Ectodermal cell (in vitro differentiated cells): ENCODE measurements at regions not wholly inside any gene's neighbourhood (a gene's known extent, or its start where the extent isn't known, plus 50 kb on each side); places are given as distances from the start of the nearest gene placed in this dataset.

Source experiments
- H3K27ac ChIP-seq: 2 replicates; pipeline ENCODE4 v1.7.0; 2013; ENCODE audit warnings: mild to moderate bottlenecking, low read depth, low read length; ENCODE audit not compliant: insufficient read depth, poor library complexity, severe bottlenecking
- H3K27me3 ChIP-seq: 2 replicates; pipeline ENCODE4 v1.7.0; 2013; ENCODE audit warnings: mild to moderate bottlenecking, low read length; ENCODE audit not compliant: insufficient read depth, control insufficient read depth, poor library complexity, severe bottlenecking
- H3K36me3 ChIP-seq: one replicate; pipeline ENCODE4 v1.7.0; 2013; ENCODE audit warnings: low read length; ENCODE audit not compliant: control insufficient read depth, insufficient read depth
- H3K4me1 ChIP-seq: one replicate; pipeline ENCODE4 v1.7.0; 2013; ENCODE audit warnings: low read length; ENCODE audit not compliant: control insufficient read depth, insufficient read depth
- H3K4me3 ChIP-seq: 2 replicates; pipeline ENCODE4 v1.7.0; 2013; ENCODE audit warnings: low read depth, low read length, control low read depth; ENCODE audit not compliant: insufficient read depth
- H3K9me3 ChIP-seq: 2 replicates; pipeline ENCODE4 v1.7.0; 2013; ENCODE audit warnings: mild to moderate bottlenecking, low read length, moderate library complexity; ENCODE audit not compliant: control insufficient read depth
- WGBS, 2 experiments: methylation state at CpG; one replicate each; pipeline ENCODE4 v1.1.7; 2013; ENCODE audit warnings: missing lambda C conversion rate in 2 of 2; 5-methylcytosine and 5-hydroxymethylcytosine counted together

DNA sequence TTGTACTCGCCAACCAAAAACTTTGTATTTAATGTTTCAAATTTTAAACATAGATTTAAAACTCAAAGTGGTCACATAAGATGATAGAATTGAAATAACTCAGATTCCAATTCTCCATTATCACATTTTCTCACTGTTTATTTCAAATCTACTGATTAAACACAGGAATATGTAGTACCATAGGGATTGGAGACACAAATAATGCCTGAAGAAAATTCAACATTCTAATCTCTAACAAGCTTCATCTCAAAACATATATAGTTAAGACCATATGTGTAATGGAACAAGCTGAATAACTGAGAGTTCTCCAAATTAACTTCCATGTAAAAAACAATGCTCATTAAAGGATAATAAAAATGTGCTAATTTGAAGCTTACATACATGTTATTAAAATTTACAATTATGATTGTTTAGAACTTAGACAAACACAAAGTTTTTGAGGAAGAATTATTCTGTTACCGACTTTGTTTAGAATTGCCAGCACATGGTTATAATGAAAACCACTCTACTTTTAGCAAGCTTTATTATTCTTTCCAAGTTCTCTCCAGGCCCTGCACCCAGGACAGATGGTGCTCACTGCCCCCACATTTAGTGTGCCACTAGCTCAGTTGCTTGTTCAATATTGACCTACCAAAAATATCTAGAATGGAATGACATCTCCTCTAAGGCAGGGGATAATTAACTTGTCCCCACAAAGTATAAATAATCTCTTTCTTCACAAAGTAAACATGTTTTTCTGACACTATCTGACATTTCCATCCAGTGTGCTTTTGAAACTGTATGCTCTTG, 467.2 kb downstream of the TTLL7 start:
- 95 to 100% methylated on average over 1 of the region's 2 CpGs for WGBS, 2 experiments
- no peaks in the 10 kb centered on the region for H3K4me1 ChIP-seq

DNA sequence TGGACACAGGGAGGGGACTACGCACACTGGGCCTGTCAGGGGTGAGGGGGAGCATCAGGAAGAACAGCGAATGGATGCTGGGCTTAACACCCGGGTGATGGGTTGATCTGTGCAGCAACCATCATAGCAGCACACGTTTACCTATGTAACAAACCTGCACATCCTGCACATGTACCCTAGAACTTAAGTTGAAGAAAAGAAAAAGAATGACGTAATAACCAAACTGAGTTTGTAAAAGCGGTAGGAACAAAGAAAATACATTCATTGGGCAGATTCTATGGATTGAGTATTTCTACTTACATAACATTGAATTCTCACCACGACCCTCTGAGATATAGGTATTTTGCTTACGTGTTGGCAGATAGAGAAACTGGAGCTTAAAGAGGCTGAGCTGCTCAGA, 468.4 kb downstream of the TTLL7 start:
- no peaks in the 10 kb centered on the region for H3K9me3 ChIP-seq
- H3K4me3 ChIP-seq, result no peak overlapping the region
- H3K36me3 ChIP-seq, result no peaks in the 10 kb centered on the region
- no peaks in the 10 kb centered on the region for H3K27me3 ChIP-seq
- WGBS, 2 experiments, result 94 to 95% methylated on average over 6 to 8 of the region's 8 CpGs
- no peaks in the 10 kb centered on the region for H3K4me1 ChIP-seq
- H3K27ac ChIP-seq, result no peak overlapping the region

More for the DNA sequence above, 467.2 kb downstream of the TTLL7 start:
- H3K9me3 ChIP-seq, result no peaks in the 10 kb centered on the region
- H3K36me3 ChIP-seq, result no peaks in the 10 kb centered on the region
- H3K27ac ChIP-seq, result no peak overlapping the region
- H3K27me3 ChIP-seq, result no peaks in the 10 kb centered on the region
- no peak overlapping the region for H3K4me3 ChIP-seq

DNA sequence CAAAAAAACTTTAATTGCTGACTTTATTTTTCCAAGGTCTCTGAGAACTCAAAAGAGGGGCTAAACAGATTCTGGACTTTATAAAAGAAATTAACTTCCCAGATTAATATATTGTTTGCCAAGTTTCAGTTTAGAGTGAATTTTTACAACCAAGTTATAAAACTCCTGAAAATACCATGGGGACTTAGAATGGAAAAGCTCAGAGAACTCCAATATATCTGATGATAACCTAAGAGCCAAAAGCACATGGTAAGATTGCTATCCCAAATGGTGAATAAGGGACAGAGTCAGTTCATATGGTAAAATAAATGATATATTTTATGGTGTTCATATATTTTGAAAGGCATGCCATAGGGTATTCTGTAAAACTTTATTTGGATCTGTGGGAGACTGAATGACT, 470.9 kb downstream of the TTLL7 start:
- no peak overlapping the region for H3K4me3 ChIP-seq

DNA sequence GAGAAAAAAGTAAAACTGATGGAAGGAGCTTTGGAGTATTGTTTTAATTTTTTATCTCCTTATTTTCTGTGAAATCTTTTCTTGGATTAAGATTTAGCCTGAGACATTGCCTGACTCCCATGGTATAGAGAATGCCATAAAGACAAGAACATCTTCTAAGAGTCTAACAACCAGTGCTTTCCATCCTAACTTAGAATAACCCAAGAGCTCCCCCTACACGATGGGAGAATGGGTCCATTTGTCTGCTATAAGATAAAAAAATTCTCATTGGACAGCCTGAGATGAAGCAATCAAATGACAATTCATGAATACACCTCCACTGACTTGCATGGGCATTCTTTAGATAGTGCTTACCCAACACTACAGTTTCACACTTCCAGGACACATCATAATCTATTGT, 478.1 kb downstream of the TTLL7 start:
- H3K4me1 ChIP-seq, result no peaks in the 10 kb centered on the region
- no peaks in the 10 kb centered on the region for H3K27me3 ChIP-seq
- H3K27ac ChIP-seq, result no peak overlapping the region
- H3K4me3 ChIP-seq, result no peak overlapping the region
- 64 to 77% methylated on average over 1 of the region's 1 CpG for WGBS, 2 experiments
- no peaks in the 10 kb centered on the region for H3K9me3 ChIP-seq
- no peaks in the 10 kb centered on the region for H3K36me3 ChIP-seq

More for the DNA sequence above, 470.9 kb downstream of the TTLL7 start:
- H3K4me1 ChIP-seq, result no peaks in the 10 kb centered on the region
- no peak overlapping the region for H3K27ac ChIP-seq
- H3K27me3 ChIP-seq, result no peaks in the 10 kb centered on the region
- no peaks in the 10 kb centered on the region for H3K9me3 ChIP-seq
- H3K36me3 ChIP-seq, result no peaks in the 10 kb centered on the region

DNA sequence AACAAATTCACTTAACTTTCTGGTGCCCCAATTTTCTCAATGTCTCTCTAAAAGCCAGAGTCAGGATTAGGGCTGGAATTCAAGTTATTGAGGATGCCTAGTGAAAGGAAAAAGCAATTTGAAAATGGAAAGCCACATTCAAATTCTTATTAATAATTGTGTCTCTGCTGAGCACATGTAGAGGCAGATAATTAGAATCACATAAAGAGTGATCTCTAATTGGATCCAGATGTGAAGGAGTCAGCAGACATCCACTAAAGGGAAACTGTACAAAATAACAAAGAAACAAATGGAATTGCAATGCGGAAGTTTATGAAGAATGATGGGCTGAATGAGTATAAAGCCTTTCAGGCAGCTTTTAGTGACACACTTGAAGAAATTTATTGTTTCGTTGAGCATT, 482.6 kb downstream of the TTLL7 start:
- no peak overlapping the region for H3K27ac ChIP-seq
- H3K27me3 ChIP-seq, result no peaks in the 10 kb centered on the region
- 95% methylated on average over 2 of the region's 2 CpGs for WGBS, 2 experiments
- no peaks in the 10 kb centered on the region for H3K36me3 ChIP-seq
- H3K9me3 ChIP-seq, result no peaks in the 10 kb centered on the region
- no peak overlapping the region for H3K4me3 ChIP-seq
- no peaks in the 10 kb centered on the region for H3K4me1 ChIP-seq

DNA sequence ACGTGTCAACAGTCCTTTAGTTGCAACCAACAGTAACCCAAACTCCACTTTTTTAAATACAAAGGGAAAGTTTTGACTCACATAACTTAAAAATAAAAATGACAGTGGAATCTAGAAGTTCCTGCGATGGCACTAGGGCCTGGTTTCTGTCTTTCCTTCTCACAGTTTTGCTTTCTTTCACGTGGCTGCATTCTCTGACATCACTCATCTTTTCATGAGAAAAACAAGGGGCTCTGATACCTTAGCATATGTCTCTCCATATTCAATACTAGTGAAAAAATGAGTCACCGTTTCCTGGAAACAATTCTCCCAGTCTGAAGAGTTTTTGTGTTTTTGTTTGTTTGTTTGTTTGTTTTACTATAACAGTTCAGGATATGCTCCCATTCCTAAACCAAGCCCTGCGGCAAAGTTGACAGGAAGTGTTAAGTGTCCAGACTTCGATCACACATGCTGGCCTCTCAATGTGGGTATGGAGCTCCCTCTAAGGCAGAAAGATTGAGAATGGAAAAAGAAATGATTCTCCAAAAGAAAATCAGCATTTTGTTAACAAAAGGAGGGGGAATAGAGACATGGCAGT, 483.3 kb downstream of the TTLL7 start:
- no peaks in the 10 kb centered on the region for H3K36me3 ChIP-seq
- H3K9me3 ChIP-seq, result no peaks in the 10 kb centered on the region
- WGBS, 2 experiments, result 90 to 94% methylated on average over 4 to 6 of the region's 6 CpGs
- no peak overlapping the region for H3K4me3 ChIP-seq
- H3K27ac ChIP-seq, result no peak overlapping the region
- H3K4me1 ChIP-seq, result no peaks in the 10 kb centered on the region
- no peaks in the 10 kb centered on the region for H3K27me3 ChIP-seq

DNA sequence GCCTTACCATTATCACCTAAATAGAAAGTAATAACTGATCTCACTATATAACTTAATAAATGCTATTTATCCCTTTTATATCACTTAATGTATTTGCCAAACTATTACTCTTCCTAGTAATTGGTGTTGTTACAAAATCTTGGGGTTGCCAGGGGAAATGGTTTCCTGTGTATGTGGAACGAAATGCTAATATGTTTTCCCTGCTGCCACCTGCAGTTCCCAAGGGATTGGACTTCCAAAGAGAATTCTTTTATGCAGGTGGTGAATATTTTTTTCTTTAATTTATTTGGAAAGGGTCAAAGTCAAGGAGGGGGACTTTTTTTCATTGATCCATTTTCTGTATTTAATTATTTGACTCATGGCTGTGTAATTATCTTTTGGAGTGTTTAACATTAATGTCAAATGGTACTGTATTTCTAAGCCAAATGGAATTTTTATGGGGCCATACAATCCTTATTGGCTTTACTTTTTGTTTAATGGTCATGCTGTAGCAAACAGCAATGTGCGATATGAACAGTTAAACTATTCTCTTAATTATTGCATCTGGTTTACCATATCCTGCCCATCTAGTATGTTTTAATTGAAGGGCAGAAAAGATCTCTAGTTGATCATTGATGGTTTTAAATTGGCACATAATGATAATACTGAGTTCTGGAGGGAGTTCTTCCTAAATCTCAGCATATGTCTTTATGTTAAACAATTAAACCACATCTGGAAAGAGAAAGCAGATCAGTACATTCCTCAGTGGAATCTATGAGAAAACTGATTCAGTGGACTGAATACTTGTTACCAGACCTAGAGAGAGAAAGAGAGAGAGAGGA, 486.3 kb downstream of the TTLL7 start:
- WGBS, 2 experiments, result 96 to 98% methylated on average over 2 of the region's 2 CpGs
- no peak overlapping the region for H3K27ac ChIP-seq
- no peaks in the 10 kb centered on the region for H3K27me3 ChIP-seq
- no peaks in the 10 kb centered on the region for H3K4me1 ChIP-seq
- no peaks in the 10 kb centered on the region for H3K9me3 ChIP-seq
- H3K4me3 ChIP-seq, result no peak overlapping the region
- H3K36me3 ChIP-seq, result no peaks in the 10 kb centered on the region

DNA sequence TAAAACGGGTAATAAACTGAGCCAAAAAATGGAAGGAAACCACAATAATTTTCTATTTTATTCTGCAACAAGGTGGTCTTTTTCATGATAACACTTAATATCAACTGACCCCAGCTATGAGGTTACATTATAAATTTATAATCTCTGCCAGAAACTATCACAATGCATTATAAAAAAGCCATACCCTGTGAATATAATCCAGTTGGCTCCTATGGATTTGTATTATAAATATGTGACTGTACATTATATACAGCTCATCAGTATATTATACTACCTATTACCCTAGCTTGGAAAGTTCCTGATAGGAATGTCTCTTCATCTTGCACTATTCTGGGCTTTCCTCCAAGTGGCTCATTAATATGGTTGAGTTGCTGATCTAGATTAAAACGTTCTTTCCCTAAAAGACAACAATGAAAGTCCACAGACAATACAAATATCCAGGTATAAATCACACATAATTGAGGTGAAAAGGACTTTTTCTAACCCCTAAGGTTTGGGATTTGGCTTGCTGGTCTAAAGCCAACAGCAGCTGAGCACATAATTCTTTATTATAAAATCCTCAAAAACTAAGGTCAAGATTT, 487.7 kb downstream of the TTLL7 start:
- Histone ChIP-seq H3K9me3 (no peaks in the 10 kb centered on the region), H3K27me3 (no peaks in the 10 kb centered on the region), H3K4me1 (no peaks in the 10 kb centered on the region), H3K27ac (no peak overlapping the region), H3K4me3 (no peak overlapping the region), H3K36me3 (no peaks in the 10 kb centered on the region)
- WGBS, 2 experiments, result 88 to 97% methylated on average over 1 to 2 of the region's 2 CpGs

DNA sequence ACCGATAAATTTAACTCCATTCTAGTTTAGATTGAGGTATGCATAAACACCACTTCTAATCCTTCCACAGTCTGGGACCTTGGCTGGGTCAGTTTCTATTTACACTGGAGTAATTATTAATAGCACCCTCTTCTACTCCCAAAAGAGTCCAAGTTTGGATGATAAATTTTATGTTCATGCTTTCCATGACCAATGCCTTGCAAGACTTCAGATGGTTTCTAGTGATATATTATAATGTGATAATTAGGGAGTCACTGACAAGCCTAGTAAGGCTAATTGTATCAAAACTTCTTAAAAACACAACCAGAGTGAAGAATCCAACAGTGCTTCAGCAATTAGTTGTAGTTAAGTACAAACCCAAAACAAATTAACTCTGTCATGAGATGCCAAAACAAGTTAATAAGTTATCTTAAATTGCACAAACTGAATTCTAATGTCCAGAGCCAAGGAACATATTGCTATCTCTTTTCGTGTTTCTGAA, 489.6 kb downstream of the TTLL7 start:
- no peaks in the 10 kb centered on the region for H3K4me1 ChIP-seq
- no peak overlapping the region for H3K27ac ChIP-seq
- no peak overlapping the region for H3K4me3 ChIP-seq
- no peaks in the 10 kb centered on the region for H3K27me3 ChIP-seq
- no peaks in the 10 kb centered on the region for H3K36me3 ChIP-seq
- no peaks in the 10 kb centered on the region for H3K9me3 ChIP-seq
- 77 to 78% methylated on average over 2 of the region's 2 CpGs for WGBS, 2 experiments
